Neural cell (in vitro differentiated cells): ENCODE measurements at regions not wholly inside any gene's neighbourhood (a gene's known extent, or its start where the extent isn't known, plus 50 kb on each side); places are given as distances from the start of the nearest gene placed in this dataset.

ENCODE experiments used
- H2AFZ ChIP-seq: fragments of 200-600, 300-800 bp; sonication (generic), shearing (Covaris generic); 2 replicates; pipeline ENCODE4 v1.6.0; 2014; ENCODE audit warnings: low read depth, mild to moderate bottlenecking, antibody characterized with exemption, low read length, moderate library complexity
- H3F3A ChIP-seq: fragments of 200-600 bp; shearing (Covaris generic); 2 replicates; pipeline ENCODE4 v1.6.1; 2016; ENCODE audit warnings: mild to moderate bottlenecking, moderate library complexity, mixed read lengths, antibody characterized with exemption, low read length; ENCODE audit not compliant: insufficient read depth, poor library complexity, severe bottlenecking
- H3K27ac ChIP-seq: fragments of 200-600, 300-800 bp; sonication (generic), shearing (Covaris generic); 2 replicates; pipeline ENCODE4 v1.5.1; 2014; ENCODE audit warnings: mild to moderate bottlenecking, low read length, moderate library complexity
- H3K27me3 ChIP-seq: fragments of 300-800, 200-600 bp; sonication (generic), shearing (Covaris generic); 2 replicates; pipeline ENCODE4 v1.6.0; 2014; ENCODE audit warnings: mild to moderate bottlenecking, low read depth, low read length, moderate library complexity; ENCODE audit not compliant: insufficient read depth
- H3K36me3 ChIP-seq: fragments of 300-800, 200-600 bp; sonication (generic), shearing (Covaris generic); 2 replicates; pipeline ENCODE4 v1.5.1; 2014; ENCODE audit warnings: mild to moderate bottlenecking, antibody characterized with exemption, low read length, moderate library complexity; ENCODE audit not compliant: insufficient read depth
- H3K4me2 ChIP-seq: fragments of 300-800, 200-600 bp; sonication (generic), shearing (Covaris generic); 2 replicates; pipeline ENCODE4 v1.6.0; 2014; ENCODE audit warnings: mild to moderate bottlenecking, low read length
- H3K4me3 ChIP-seq: fragments of 300-800, 200-600 bp; sonication (generic), shearing (Covaris generic); 2 replicates; pipeline ENCODE4 v1.5.1; 2014; ENCODE audit warnings: mild to moderate bottlenecking, low read length, moderate library complexity
- H3K79me2 ChIP-seq: fragments of 200-600 bp; shearing (Covaris generic); replicated peaks from 2 replicates; pipeline ENCODE4 v1.6.0; 2014; ENCODE audit warnings: mild to moderate bottlenecking, low read length, moderate library complexity; ENCODE audit not compliant: insufficient read depth
- H3K9ac ChIP-seq: fragments of 300-800, 200-600 bp; sonication (generic), shearing (Covaris generic); 2 replicates; pipeline ENCODE4 v1.6.1; 2016; ENCODE audit warnings: mild to moderate bottlenecking, low read length, mixed read lengths
- H3K9me2 ChIP-seq: fragments of 200-600 bp; shearing (Covaris generic); 2 replicates; pipeline ENCODE4 v1.6.1; 2016; ENCODE audit warnings: mild to moderate bottlenecking, low read length, mixed read lengths; ENCODE audit not compliant: insufficient read depth
- H3K9me3 ChIP-seq: fragments of 200-600, 300-800 bp; sonication (generic), shearing (Covaris generic); 2 replicates; pipeline ENCODE4 v1.6.1; 2016; ENCODE audit warnings: mild to moderate bottlenecking, mixed run types, low read length, moderate library complexity, mixed read lengths
- H4K20me1 ChIP-seq: fragments of 200-600 bp; shearing (Covaris generic); 2 replicates; pipeline ENCODE4 v1.6.1; 2016; ENCODE audit warnings: mild to moderate bottlenecking, mixed run types; ENCODE audit not compliant: insufficient read depth
- EP300 ChIP-seq: fragments of 450-650 bp; conservative IDR thresholded peaks from 2 replicates; pipeline ENCODE4 v1.6.1; 2014; ENCODE audit warnings: antibody characterized with exemption, mild to moderate bottlenecking, moderate library complexity; ENCODE audit not compliant: poor library complexity, severe bottlenecking
- EZH2 ChIP-seq: fragments of 200-600, 300-800 bp; shearing (Covaris generic), sonication (generic); IDR thresholded peaks from 2 replicates; pipeline ENCODE4 v1.6.1; 2014; ENCODE audit warnings: antibody characterized with exemption, low read length, borderline replicate concordance, mild to moderate bottlenecking; ENCODE audit not compliant: insufficient read depth, poor library complexity, severe bottlenecking
- MXI1 ChIP-seq: fragments of 450-650 bp; conservative IDR thresholded peaks from 2 replicates; pipeline ENCODE4 v1.6.1; 2014; ENCODE audit warnings: antibody characterized with exemption, mild to moderate bottlenecking; ENCODE audit not compliant: poor library complexity, severe bottlenecking
- POLR2AphosphoS5 ChIP-seq: IDR thresholded peaks from 2 replicates; pipeline ENCODE4 v1.6.1; 2012
- RAD21 ChIP-seq: fragments of 450-650 bp; conservative IDR thresholded peaks from 2 replicates; pipeline ENCODE4 v1.6.1; 2014; ENCODE audit warnings: antibody characterized with exemption, mild to moderate bottlenecking, moderate library complexity
- SMC3 ChIP-seq: fragments of 450-650 bp; conservative IDR thresholded peaks from 2 replicates; pipeline ENCODE4 v1.6.1; 2014; ENCODE audit warnings: antibody characterized with exemption, mild to moderate bottlenecking, moderate library complexity; ENCODE audit not compliant: poor library complexity
- TAF1 ChIP-seq: IDR thresholded peaks from 2 replicates; pipeline ENCODE4 v1.6.1; 2012; ENCODE audit warnings: low read depth
- TF ChIP-seq, protein P1 (sequence below): fragments of 450-650 bp; IDR thresholded peaks from 2 replicates; pipeline ENCODE4 v1.5.1; 2014; ENCODE audit warnings: antibody characterized with exemption, mild to moderate bottlenecking, moderate library complexity; ENCODE audit not compliant: poor library complexity, severe bottlenecking
- TF ChIP-seq, protein P2 (sequence below): IDR thresholded peaks from 2 replicates; pipeline ENCODE4 v1.6.1; 2012; ENCODE audit warnings: borderline replicate concordance

DNA sequence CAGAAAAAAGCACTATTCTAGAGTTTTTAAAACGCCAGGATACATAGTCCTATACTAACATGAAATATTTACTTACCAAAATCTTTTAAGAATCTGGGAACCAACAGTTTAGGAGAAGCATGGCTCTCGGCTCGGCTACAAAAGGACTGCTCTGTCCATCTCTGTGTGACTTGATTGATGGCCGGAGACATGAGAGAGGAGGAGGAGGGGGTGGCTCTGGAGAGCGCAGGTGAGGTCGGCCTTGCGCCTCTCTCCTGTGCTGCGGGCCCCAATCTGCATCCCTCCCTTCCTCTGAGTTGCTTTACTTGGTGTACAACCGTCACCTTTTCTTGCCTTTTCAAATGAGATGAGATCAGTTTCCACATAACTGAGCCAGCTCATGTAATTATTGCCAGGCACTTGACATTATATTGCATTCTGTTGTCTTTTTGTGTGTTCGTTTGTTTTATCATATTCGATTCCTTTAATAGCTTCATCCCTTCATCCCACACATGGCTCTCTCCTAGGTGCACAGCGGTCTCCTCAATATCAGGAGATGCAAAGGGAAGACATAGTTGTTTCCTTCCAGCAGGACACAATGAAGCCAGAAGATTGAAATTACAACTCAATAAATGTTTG lies 87.8 kb upstream of the KLF6 start:
- Histone ChIP-seq H4K20me1 (no peaks in the 10 kb centered on the region), H3K9ac (no peak overlapping the region), H3K27ac (peak overlapping the region; percentile 69), H3F3A (no peaks in the 10 kb centered on the region), H2AFZ (no peak overlapping the region), H3K27me3 (no peaks in the 10 kb centered on the region), H3K79me2 (no peaks in the 10 kb centered on the region), H3K9me2 (no peaks in the 10 kb centered on the region), H3K9me3 (no peaks in the 10 kb centered on the region), H3K4me2 (peak overlapping the region; percentile 0), H3K36me3 (no peaks in the 10 kb centered on the region), H3K4me3 (no peak overlapping the region)
- TF ChIP-seq RAD21, result no peak
- TF ChIP-seq, protein P1, sequence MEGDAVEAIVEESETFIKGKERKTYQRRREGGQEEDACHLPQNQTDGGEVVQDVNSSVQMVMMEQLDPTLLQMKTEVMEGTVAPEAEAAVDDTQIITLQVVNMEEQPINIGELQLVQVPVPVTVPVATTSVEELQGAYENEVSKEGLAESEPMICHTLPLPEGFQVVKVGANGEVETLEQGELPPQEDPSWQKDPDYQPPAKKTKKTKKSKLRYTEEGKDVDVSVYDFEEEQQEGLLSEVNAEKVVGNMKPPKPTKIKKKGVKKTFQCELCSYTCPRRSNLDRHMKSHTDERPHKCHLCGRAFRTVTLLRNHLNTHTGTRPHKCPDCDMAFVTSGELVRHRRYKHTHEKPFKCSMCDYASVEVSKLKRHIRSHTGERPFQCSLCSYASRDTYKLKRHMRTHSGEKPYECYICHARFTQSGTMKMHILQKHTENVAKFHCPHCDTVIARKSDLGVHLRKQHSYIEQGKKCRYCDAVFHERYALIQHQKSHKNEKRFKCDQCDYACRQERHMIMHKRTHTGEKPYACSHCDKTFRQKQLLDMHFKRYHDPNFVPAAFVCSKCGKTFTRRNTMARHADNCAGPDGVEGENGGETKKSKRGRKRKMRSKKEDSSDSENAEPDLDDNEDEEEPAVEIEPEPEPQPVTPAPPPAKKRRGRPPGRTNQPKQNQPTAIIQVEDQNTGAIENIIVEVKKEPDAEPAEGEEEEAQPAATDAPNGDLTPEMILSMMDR, result no peak
- no peak for TF ChIP-seq MXI1
- no peak for TF ChIP-seq TAF1
- TF ChIP-seq EZH2, result no peak
- no peak for TF ChIP-seq SMC3
- TF ChIP-seq, protein P2, sequence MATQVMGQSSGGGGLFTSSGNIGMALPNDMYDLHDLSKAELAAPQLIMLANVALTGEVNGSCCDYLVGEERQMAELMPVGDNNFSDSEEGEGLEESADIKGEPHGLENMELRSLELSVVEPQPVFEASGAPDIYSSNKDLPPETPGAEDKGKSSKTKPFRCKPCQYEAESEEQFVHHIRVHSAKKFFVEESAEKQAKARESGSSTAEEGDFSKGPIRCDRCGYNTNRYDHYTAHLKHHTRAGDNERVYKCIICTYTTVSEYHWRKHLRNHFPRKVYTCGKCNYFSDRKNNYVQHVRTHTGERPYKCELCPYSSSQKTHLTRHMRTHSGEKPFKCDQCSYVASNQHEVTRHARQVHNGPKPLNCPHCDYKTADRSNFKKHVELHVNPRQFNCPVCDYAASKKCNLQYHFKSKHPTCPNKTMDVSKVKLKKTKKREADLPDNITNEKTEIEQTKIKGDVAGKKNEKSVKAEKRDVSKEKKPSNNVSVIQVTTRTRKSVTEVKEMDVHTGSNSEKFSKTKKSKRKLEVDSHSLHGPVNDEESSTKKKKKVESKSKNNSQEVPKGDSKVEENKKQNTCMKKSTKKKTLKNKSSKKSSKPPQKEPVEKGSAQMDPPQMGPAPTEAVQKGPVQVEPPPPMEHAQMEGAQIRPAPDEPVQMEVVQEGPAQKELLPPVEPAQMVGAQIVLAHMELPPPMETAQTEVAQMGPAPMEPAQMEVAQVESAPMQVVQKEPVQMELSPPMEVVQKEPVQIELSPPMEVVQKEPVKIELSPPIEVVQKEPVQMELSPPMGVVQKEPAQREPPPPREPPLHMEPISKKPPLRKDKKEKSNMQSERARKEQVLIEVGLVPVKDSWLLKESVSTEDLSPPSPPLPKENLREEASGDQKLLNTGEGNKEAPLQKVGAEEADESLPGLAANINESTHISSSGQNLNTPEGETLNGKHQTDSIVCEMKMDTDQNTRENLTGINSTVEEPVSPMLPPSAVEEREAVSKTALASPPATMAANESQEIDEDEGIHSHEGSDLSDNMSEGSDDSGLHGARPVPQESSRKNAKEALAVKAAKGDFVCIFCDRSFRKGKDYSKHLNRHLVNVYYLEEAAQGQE, result no peak
- no peak for TF ChIP-seq EP300
- TF ChIP-seq POLR2AphosphoS5, result no peak

DNA sequence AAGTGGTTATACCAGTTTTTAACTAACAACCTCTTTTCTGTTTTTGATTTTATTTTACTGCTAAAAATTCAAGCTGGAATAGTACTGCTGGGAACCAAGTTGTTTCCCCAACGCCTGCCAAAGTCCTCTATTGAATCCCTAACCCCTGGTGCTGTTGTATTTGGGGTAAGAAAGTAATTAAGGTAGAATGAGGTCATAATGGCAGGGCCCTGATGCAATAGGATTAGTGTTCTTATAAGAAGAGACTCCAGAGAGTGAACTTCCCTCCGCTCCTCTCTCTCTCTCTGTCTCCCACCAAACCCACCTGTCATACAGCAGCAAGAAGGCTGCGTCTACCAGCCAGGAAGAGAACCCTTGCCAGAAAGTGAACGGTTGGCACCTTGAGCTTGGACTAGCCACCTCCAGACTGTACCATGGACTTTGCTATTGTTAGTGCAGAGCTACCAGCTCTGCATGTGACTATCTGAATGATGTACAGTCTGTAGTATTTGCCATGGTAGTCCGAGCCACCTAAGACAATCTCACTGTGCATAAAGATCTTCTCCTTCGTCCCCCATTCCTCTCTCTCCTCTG lies 86.5 kb upstream of the KLF6 start:
- H3K36me3 ChIP-seq, result no peaks in the 10 kb centered on the region
- TF ChIP-seq SMC3 (no peak), MXI1 (no peak), EP300 (no peak), TAF1 (no peak), EZH2 (no peak), RAD21 (no peak)
- TF ChIP-seq, protein P1, result no peak
- no peak overlapping the region for H3K4me2 ChIP-seq
- no peak overlapping the region for H3K27ac ChIP-seq
- H3K4me3 ChIP-seq, result no peak overlapping the region
- H2AFZ ChIP-seq, result no peak overlapping the region
- H3K9me3 ChIP-seq, result no peaks in the 10 kb centered on the region
- H3K27me3 ChIP-seq, result no peaks in the 10 kb centered on the region
- no peak overlapping the region for H3K9ac ChIP-seq
- H3F3A ChIP-seq, result no peaks in the 10 kb centered on the region
- H4K20me1 ChIP-seq, result no peaks in the 10 kb centered on the region
- no peaks in the 10 kb centered on the region for H3K79me2 ChIP-seq
- H3K9me2 ChIP-seq, result no peaks in the 10 kb centered on the region
